ENCODE measurements at regions not wholly inside any gene's neighbourhood (a gene's known extent, or its start where the extent isn't known, plus 50 kb on each side); places are given as distances from the start of the nearest gene placed in this dataset.
"Not testable (repeated sequence)": the region's sequence is repeated elsewhere in the genome, so short reads cannot be mapped to it uniquely, and the experiment has no call there.

- DNase-seq (ENCODE audit: low read depth) = no peak
Measured at GRCh38 chr3:118559286-118559685, 475.4 kb downstream of the IGSF11 start.

GRCh38 chr3:118564800-118565199, 469.8 kb downstream of the IGSF11 start:
- no peak for DNase-seq (ENCODE audit: low read depth)

- no peak for DNase-seq (ENCODE audit: low read depth)
Measured at GRCh38 chr3:118573912-118574311, 460.7 kb downstream of the IGSF11 start.

GRCh38 chr3:118577055-118577777, 457.4 kb downstream of the IGSF11 start:
- no peak for DNase-seq (ENCODE audit: low read depth)

- no peak for DNase-seq (ENCODE audit: low read depth)
Measured at GRCh38 chr3:118578559-118578958, 456.1 kb downstream of the IGSF11 start.

GRCh38 chr3:118587037-118587741, 447.5 kb downstream of the IGSF11 start:
- DNase-seq (ENCODE audit: low read depth) = no peak

- DNase-seq (ENCODE audit: low read depth) = no peak
Measured at GRCh38 chr3:118587847-118588246, 446.8 kb downstream of the IGSF11 start.

GRCh38 chr3:118593277-118593670, 441.4 kb downstream of the IGSF11 start:
- no peak for DNase-seq (ENCODE audit: low read depth)

GRCh38 chr3:118597184-118597583, 437.5 kb downstream of the IGSF11 start:
- no peak for DNase-seq (ENCODE audit: low read depth)

- no peak for DNase-seq (ENCODE audit: low read depth)
Measured at GRCh38 chr3:118607915-118608820, 426.5 kb downstream of the IGSF11 start.

- DNase-seq (ENCODE audit: low read depth) = no peak
Measured at GRCh38 chr3:118618247-118619040, 416.2 kb downstream of the IGSF11 start.

GRCh38 chr3:118626453-118626852, 408.2 kb downstream of the IGSF11 start:
- DNase-seq (ENCODE audit: low read depth) = no peak

GRCh38 chr3:118628704-118629341, 405.8 kb downstream of the IGSF11 start:
- DNase-seq (ENCODE audit: low read depth) = peak; percentile 44

GRCh38 chr3:118629821-118630220, 404.8 kb downstream of the IGSF11 start:
- DNase-seq (ENCODE audit: low read depth) = no peak

- no peak for DNase-seq (ENCODE audit: low read depth)
Measured at GRCh38 chr3:118635711-118636110, 398.9 kb downstream of the IGSF11 start.

- no peak for DNase-seq (ENCODE audit: low read depth)
Measured at GRCh38 chr3:118636841-118637240, 397.8 kb downstream of the IGSF11 start.

- no peak for DNase-seq (ENCODE audit: low read depth)
Measured at GRCh38 chr3:118637846-118638245, 396.8 kb downstream of the IGSF11 start.

- DNase-seq (ENCODE audit: low read depth) = no peak
Measured at GRCh38 chr3:118641608-118642007, 393.0 kb downstream of the IGSF11 start.

GRCh38 chr3:118671192-118671591, 363.5 kb downstream of the IGSF11 start:
- DNase-seq (ENCODE audit: low read depth) = no peak

GRCh38 chr3:118675305-118675704, 359.3 kb downstream of the IGSF11 start:
- DNase-seq (ENCODE audit: low read depth) = no peak

GRCh38 chr3:118678663-118679062, 356.0 kb downstream of the IGSF11 start:
- DNase-seq (ENCODE audit: low read depth) = not testable (repeated sequence)
